H1 (cell line): ENCODE measurements at regions not wholly inside any gene's neighbourhood (a gene's known extent, or its start where the extent isn't known, plus 50 kb on each side); places are given as distances from the start of the nearest gene placed in this dataset.

Experiments
- CTCF ChIA-PET: fragments of 300-600 bp; sonication (Branson Sonifier 250); formaldehyde crosslinking; loops from one replicate; lab custom pipeline; 2021; ENCODE audit not compliant: partially characterized antibody; lab: Charles Lee
- POLR2A ChIA-PET: fragments of 300-600 bp; sonication (Branson Sonifier 250); formaldehyde crosslinking; loops from one replicate; lab custom pipeline; 2021; ENCODE audit warnings: inconsistent platforms; ENCODE audit not compliant: partially characterized antibody; lab: Charles Lee
- DNase-seq, 2 experiments: peaks; one replicate each; pipeline versions ENCODE4 v3.0.0 to v3.0.0-alpha.2; 2010 to 2022; ENCODE audit warnings: low spot score in 2 of 2, low read depth in 1 of 2, mixed read lengths in 1 of 2
- FAIRE-seq: peaks from 2 replicates; lab custom pipeline; 2011; peaks lifted over from hg19 to GRCh38; lab: Jason Lieb, UNC
- H2AFZ ChIP-seq: 2 replicates; pipeline ENCODE4 v1.8.1; 2012; ENCODE audit warnings: low read length, inconsistent platforms
- H2AK5ac ChIP-seq: 2 replicates; pipeline ENCODE4 v1.6.1; 2013; ENCODE audit warnings: low read depth, low read length
- H2BK120ac ChIP-seq: replicated peaks from 2 replicates; pipeline ENCODE3; 2013; ENCODE audit warnings: low read depth, low read length, inconsistent platforms
- H2BK12ac ChIP-seq: 2 replicates; pipeline ENCODE4 v1.6.1; 2013; ENCODE audit warnings: low read depth, low read length
- H2BK15ac ChIP-seq: 2 replicates; pipeline ENCODE4 v1.6.1; 2013; ENCODE audit warnings: low read length
- H2BK20ac ChIP-seq: 2 replicates; pipeline ENCODE4 v1.6.1; 2013; ENCODE audit warnings: low read length
- H2BK5ac ChIP-seq: 2 replicates; pipeline ENCODE4 v1.6.1; 2013; ENCODE audit warnings: low read depth, low read length
- H3K14ac ChIP-seq: 2 replicates; pipeline ENCODE4 v1.6.1; 2013; ENCODE audit warnings: inconsistent platforms; ENCODE audit not compliant: insufficient read length
- H3K18ac ChIP-seq: 2 replicates; pipeline ENCODE4 v1.6.1; 2013; ENCODE audit warnings: low read length; ENCODE audit errors: extremely low read depth
- H3K23ac ChIP-seq: 2 replicates; pipeline ENCODE4 v1.6.1; 2013; ENCODE audit warnings: inconsistent platforms; ENCODE audit not compliant: insufficient read length
- H3K23me2 ChIP-seq: 2 replicates; pipeline ENCODE4 v1.6.1; 2013; ENCODE audit warnings: low read depth, low read length
- H3K27ac ChIP-seq: 2 replicates; pipeline ENCODE4 v1.6.1; 2011; ENCODE audit warnings: low read depth, low read length, inconsistent platforms
- H3K27me3 ChIP-seq, 4 experiments: replicated peaks in 1 of 4; 1 replicate in 1 of 4; 2 replicates in 3 of 4; pipeline versions ENCODE4 v1.6.1 to v1.8.1; 2011 to 2013; ENCODE audit warnings: low read length in 3 of 4, mild to moderate bottlenecking in 3 of 4, inconsistent platforms in 2 of 4, mixed read lengths in 2 of 4, moderate library complexity in 1 of 4; ENCODE audit not compliant: control insufficient read depth in 3 of 4, insufficient read depth in 3 of 4; ENCODE audit errors: extremely low read depth in 1 of 4
- H3K36me3 ChIP-seq, 4 experiments: 2 replicates each; pipeline versions ENCODE4 v1.6.1 to v1.8.1; 2011 to 2013; ENCODE audit warnings: mild to moderate bottlenecking in 4 of 4, low read length in 3 of 4, moderate library complexity in 2 of 4, control low read depth in 1 of 4, inconsistent platforms in 1 of 4; ENCODE audit not compliant: insufficient read depth in 4 of 4, control insufficient read depth in 2 of 4
- H3K4ac ChIP-seq: replicated peaks from 2 replicates; pipeline ENCODE3; 2013; ENCODE audit warnings: low read length, low read depth, mixed read lengths, inconsistent platforms; ENCODE audit not compliant: insufficient read length
- H3K4me1 ChIP-seq, 4 experiments: replicated peaks in 1 of 4; 1 replicate in 1 of 4; 2 replicates in 3 of 4; pipeline versions ENCODE4 v1.6.1 to v1.8.1; 2011 to 2013; ENCODE audit warnings: low read length in 3 of 4, inconsistent platforms in 2 of 4, mixed read lengths in 1 of 4; ENCODE audit not compliant: insufficient read depth in 4 of 4, control insufficient read depth in 3 of 4
- H3K4me2 ChIP-seq, 2 experiments: 2 replicates each; pipeline versions ENCODE4 v1.6.1 to v1.8.1; 2011 to 2013; ENCODE audit warnings: low read depth in 2 of 2, low read length in 2 of 2, control low read depth in 1 of 2, inconsistent platforms in 1 of 2, mild to moderate bottlenecking in 1 of 2; ENCODE audit not compliant: insufficient read depth in 1 of 2
- H3K4me3 ChIP-seq, 4 experiments: fragments of 200-600, 300-600 bp in 1 of 4; sonication (generic), shearing (Covaris generic), sonication (Bioruptor Twin) in 1 of 4; 2 replicates each; pipeline versions ENCODE4 v1.5.1 to v1.8.1; 2011 to 2016; ENCODE audit warnings: low read length in 4 of 4, low read depth in 3 of 4, control low read depth in 2 of 4, inconsistent platforms in 2 of 4, mild to moderate bottlenecking in 2 of 4, mixed read lengths in 1 of 4, moderate library complexity in 1 of 4; ENCODE audit not compliant: insufficient read depth in 2 of 4; ENCODE audit errors: extremely low read depth in 1 of 4
- H3K56ac ChIP-seq: replicated peaks from 2 replicates; pipeline ENCODE3; 2013; ENCODE audit warnings: low read depth, mild to moderate bottlenecking, mixed read lengths, low read length, inconsistent platforms; ENCODE audit not compliant: insufficient read length
- H3K79me1 ChIP-seq: 2 replicates; pipeline ENCODE4 v1.6.1; 2013; ENCODE audit warnings: low read depth, low read length, control low read depth
- H3K79me2 ChIP-seq, 2 experiments: 2 replicates each; pipeline versions ENCODE4 v1.6.1 to v1.8.1; 2012 to 2013; ENCODE audit warnings: low read length in 2 of 2, mild to moderate bottlenecking in 2 of 2, inconsistent platforms in 1 of 2; ENCODE audit not compliant: insufficient read depth in 2 of 2, control insufficient read depth in 1 of 2
- H3K9ac ChIP-seq, 4 experiments: replicated peaks in 1 of 4; 1 replicate in 1 of 4; 2 replicates in 3 of 4; pipeline versions ENCODE4 v1.6.1 to v1.8.1; 2011 to 2013; ENCODE audit warnings: low read depth in 3 of 4, low read length in 3 of 4, control low read depth in 2 of 4, mild to moderate bottlenecking in 2 of 4, moderate library complexity in 2 of 4, inconsistent platforms in 1 of 4; ENCODE audit errors: extremely low read depth in 1 of 4
- H3K9me3 ChIP-seq, 2 experiments: 2 replicates each; pipeline versions ENCODE4 v1.6.1 to v1.8.1; 2012 to 2013; ENCODE audit warnings: mild to moderate bottlenecking in 2 of 2, moderate library complexity in 2 of 2, control low read depth in 1 of 2, inconsistent platforms in 1 of 2, low read depth in 1 of 2, low read length in 1 of 2, mixed read lengths in 1 of 2; ENCODE audit not compliant: insufficient read depth in 2 of 2
- H4K20me1 ChIP-seq, 2 experiments: replicated peaks in 1 of 2; 2 replicates each; pipeline versions ENCODE3 to v1.8.1; 2011 to 2013; ENCODE audit warnings: inconsistent platforms in 2 of 2, low read length in 2 of 2, mild to moderate bottlenecking in 1 of 2; ENCODE audit not compliant: insufficient read depth in 2 of 2, control insufficient read depth in 1 of 2
- H4K5ac ChIP-seq: 2 replicates; pipeline ENCODE4 v1.6.1; 2013; ENCODE audit warnings: low read length, low read depth, mixed read lengths, inconsistent platforms; ENCODE audit not compliant: insufficient read length
- H4K8ac ChIP-seq: 2 replicates; pipeline ENCODE4 v1.8.0; 2013; ENCODE audit warnings: mild to moderate bottlenecking, moderate library complexity, low read length, inconsistent platforms; ENCODE audit not compliant: insufficient read depth; ENCODE audit errors: extremely low read depth
- H4K91ac ChIP-seq: replicated peaks from 2 replicates; pipeline ENCODE3; 2013; ENCODE audit warnings: low read length, mixed read lengths, inconsistent platforms; ENCODE audit not compliant: insufficient read length
- BRCA1 ChIP-seq: IDR thresholded peaks from 2 replicates; pipeline ENCODE4 v1.6.1; 2012; ENCODE audit warnings: low read depth, low read length, improper control_type of control experiment
- CBX8 ChIP-seq: fragments of 300-800, 300-1000 bp; sonication (generic); IDR thresholded peaks from 2 replicates; pipeline ENCODE4 v1.7.1; 2016; ENCODE audit warnings: low read depth, low read length, borderline replicate concordance
- CREB1 ChIP-seq: IDR thresholded peaks from 2 replicates; pipeline ENCODE4 v1.6.1; 2012; ENCODE audit warnings: inconsistent platforms
- EZH2 ChIP-seq: fragments of 200-600 bp; sonication (generic); IDR thresholded peaks from 2 replicates; pipeline ENCODE4 v1.7.1; 2012; ENCODE audit warnings: low read depth, mild to moderate bottlenecking, moderate library complexity, low read length, inconsistent platforms; ENCODE audit not compliant: severe bottlenecking
- GTF2F1 ChIP-seq: IDR thresholded peaks from 2 replicates; pipeline ENCODE4 v1.6.1; 2012; ENCODE audit warnings: low read depth, low read length, improper control_type of control experiment, borderline replicate concordance
- NRF1 ChIP-seq: IDR thresholded peaks from 2 replicates; pipeline ENCODE4 v1.6.1; 2011; ENCODE audit warnings: mild to moderate bottlenecking, low read depth, low read length, improper control_type of control experiment
- PHF8 ChIP-seq: fragments of 200-600 bp; sonication (generic); conservative IDR thresholded peaks from 2 replicates; pipeline ENCODE4 v1.7.1; 2012; ENCODE audit warnings: low read depth, mild to moderate bottlenecking, inconsistent platforms, low read length, moderate library complexity
- POLR2A ChIP-seq, 2 experiments: IDR thresholded peaks; 1 replicate in 1 of 2; 2 replicates in 1 of 2; pipeline ENCODE4 v1.6.1; 2011; ENCODE audit warnings: low read depth in 2 of 2, low read length in 2 of 2, mild to moderate bottlenecking in 2 of 2; ENCODE audit errors: control extremely low read depth in 1 of 2
- RAD21 ChIP-seq, 2 experiments: IDR thresholded peaks in 1 of 2; conservative IDR thresholded peaks in 1 of 2; 2 replicates each; pipeline ENCODE4 v1.6.1; 2011; ENCODE audit warnings: low read depth in 2 of 2, low read length in 2 of 2, improper control_type of control experiment in 1 of 2, inconsistent platforms in 1 of 2, mild to moderate bottlenecking in 1 of 2, moderate library complexity in 1 of 2
- RFX5 ChIP-seq: IDR thresholded peaks from 2 replicates; pipeline ENCODE4 v1.6.1; 2011; ENCODE audit warnings: low read depth, low read length, improper control_type of control experiment, borderline replicate concordance
- SP2 ChIP-seq: IDR thresholded peaks from 2 replicates; pipeline ENCODE4 v1.6.1; 2012; ENCODE audit warnings: mild to moderate bottlenecking, low read length, inconsistent platforms
- SRF ChIP-seq: IDR thresholded peaks from 2 replicates; pipeline ENCODE4 v1.6.1; 2011; ENCODE audit warnings: mild to moderate bottlenecking, low read depth, low read length, moderate library complexity
- ZNF274 ChIP-seq: IDR thresholded peaks from 2 replicates; pipeline ENCODE4 v1.7.0; 2012; ENCODE audit warnings: low read length, borderline replicate concordance; ENCODE audit errors: extremely low read depth
- WGBS, 2 experiments: shearing (Covaris generic) in 1 of 2; methylation state at CpG; one replicate each; pipeline versions ENCODE4 v1.1.6 to v1.1.7; 2013 to 2015; ENCODE audit warnings: low lambda C conversion rate in 2 of 2, mixed read lengths in 2 of 2, inconsistent platforms in 1 of 2, low coverage in 1 of 2, missing lambda C conversion rate in 1 of 2; ENCODE audit not compliant: insufficient replicate concordance in 2 of 2, insufficient coverage in 1 of 2, insufficient read length in 1 of 2; ENCODE audit errors: extremely low coverage in 1 of 2, missing lambda C conversion rate in 1 of 2; 5-methylcytosine and 5-hydroxymethylcytosine counted together
- TF ChIP-seq, protein P1 (sequence below): IDR thresholded peaks from 2 replicates; pipeline ENCODE4 v1.6.1; 2011; ENCODE audit warnings: low read depth, mild to moderate bottlenecking, low read length; ENCODE audit not compliant: insufficient read depth

DNA sequence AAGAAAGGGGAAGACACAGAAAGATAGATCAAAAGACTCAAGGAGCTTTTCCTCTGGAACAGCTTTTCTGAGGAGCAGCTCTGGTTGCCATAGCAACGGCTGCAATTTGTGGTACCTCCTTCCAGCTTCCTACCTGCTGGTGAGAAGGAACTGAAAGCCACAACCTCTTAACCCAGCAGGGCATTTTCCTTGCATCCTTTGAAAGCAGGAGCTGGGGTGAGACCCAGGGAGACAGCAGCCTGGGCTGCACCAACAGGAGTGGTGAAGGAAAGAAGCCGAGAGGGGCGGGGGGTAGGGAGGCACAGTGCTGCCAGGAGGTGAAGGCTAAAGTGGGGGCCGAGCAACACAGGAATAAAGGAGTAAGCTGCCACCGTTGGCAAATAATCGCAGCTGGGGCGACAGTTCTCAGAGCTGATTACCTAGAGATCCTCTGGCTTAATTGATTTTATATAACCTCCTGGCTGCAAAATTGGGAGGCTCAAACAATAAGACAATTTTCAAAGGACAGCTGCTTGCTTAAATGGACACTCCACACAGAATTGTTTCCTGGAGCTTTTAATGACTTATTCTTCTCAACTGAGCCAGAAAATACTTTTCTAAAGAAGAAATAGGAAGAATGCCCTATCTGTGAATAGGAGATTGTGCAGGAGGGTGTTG lies 129.4 kb downstream of the RPAP3 start:
- Histone ChIP-seq H3K27me3 (no peaks in the 10 kb centered on the region), H3K27ac (no peak overlapping the region)
- POLR2A ChIA-PET: no interaction called here
- no peak for TF ChIP-seq SP2
- TF ChIP-seq CBX8: no peak
- TF ChIP-seq SRF: no peak
- no peak for TF ChIP-seq CREB1
- no peak for TF ChIP-seq RFX5
- TF ChIP-seq EZH2: no peak
- no peak for TF ChIP-seq BRCA1
- no peak for TF ChIP-seq POLR2A (IDR thresholded peaks at IDR 0.05; ENCODE audit: control extremely low read depth in 1 of 2, low read depth in 2 of 2, low read length in 2 of 2)
- TF ChIP-seq NRF1: no peak
- no peak for TF ChIP-seq PHF8
- TF ChIP-seq RAD21 (IDR thresholded peaks at IDR 0.05 in 1 of 2, conservative IDR thresholded peaks at IDR 0.05 in 1 of 2; ENCODE audit: low read depth in 2 of 2, low read length in 2 of 2): no peak
- TF ChIP-seq GTF2F1: no peak
- TF ChIP-seq, protein P1, sequence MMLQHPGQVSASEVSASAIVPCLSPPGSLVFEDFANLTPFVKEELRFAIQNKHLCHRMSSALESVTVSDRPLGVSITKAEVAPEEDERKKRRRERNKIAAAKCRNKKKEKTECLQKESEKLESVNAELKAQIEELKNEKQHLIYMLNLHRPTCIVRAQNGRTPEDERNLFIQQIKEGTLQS: no peak
- no peak for TF ChIP-seq ZNF274

More for the DNA sequence above, 129.4 kb downstream of the RPAP3 start:
- no peak overlapping the region for H2BK20ac ChIP-seq
- no peaks in the 10 kb centered on the region for H3K9me3 ChIP-seq
- no peak overlapping the region for H3K14ac ChIP-seq
- no peak overlapping the region for H3K4me2 ChIP-seq
- H2BK5ac ChIP-seq: no peak overlapping the region
- H2BK120ac ChIP-seq: no peak overlapping the region
- no peaks in the 10 kb centered on the region for H3K36me3 ChIP-seq
- H2BK15ac ChIP-seq: no peak overlapping the region
- no peak overlapping the region for H3K23ac ChIP-seq
- no peak overlapping the region for H3K18ac ChIP-seq
- H3K4ac ChIP-seq: no peak overlapping the region
- no peak overlapping the region for H2AK5ac ChIP-seq
- no peak overlapping the region for H4K91ac ChIP-seq
- H4K8ac ChIP-seq: no peak overlapping the region; the same call in 1 of the 2 replicates
- H3K4me1 ChIP-seq: no peaks in the 10 kb centered on the region
- H4K20me1 ChIP-seq: no peaks in the 10 kb centered on the region
- no peaks in the 10 kb centered on the region for H3K79me1 ChIP-seq
- H3K56ac ChIP-seq: no peak overlapping the region
- no peaks in the 10 kb centered on the region for H3K79me2 ChIP-seq
- H3K4me3 ChIP-seq: no peak overlapping the region
- 74% methylated on average over 7 of the region's 7 CpGs; no CpG with 5 or more reads in 1 of the 2 experiments for WGBS, 2 experiments
- no peak overlapping the region for H3K9ac ChIP-seq
- FAIRE-seq (no peak), DNase-seq (no peak)
- CTCF ChIA-PET: interaction anchor here (0.6 to 1.6 kb wide), 6 partner anchors 17 to 555 kb away, joined by 3 to 4 read pairs (median 3); no protein-coding TSS in a partner anchor
- H2BK12ac ChIP-seq: no peak overlapping the region
- no peak overlapping the region for H4K5ac ChIP-seq
- no peaks in the 10 kb centered on the region for H3K23me2 ChIP-seq
- no peak overlapping the region for H2AFZ ChIP-seq
